PC-9 (cell line): ENCODE measurements at regions not wholly inside any gene's neighbourhood (a gene's known extent, or its start where the extent isn't known, plus 50 kb on each side); places are given as distances from the start of the nearest gene placed in this dataset.

Experiments used
- BruUV-seq: library from RNA; stranded (reverse); fragments of 400-500 nt; replicated peaks from 2 replicates; lab custom pipeline; 2021; lab: Mats Ljungman, UMichigan
- CTCF ChIA-PET: fragments of 300-600 bp; sonication (Branson Sonifier 250); formaldehyde crosslinking; loops from one replicate; lab custom pipeline; 2022; ENCODE audit warnings: antibody characterized with exemption; lab: Charles Lee
- POLR2A ChIA-PET: fragments of 300-600 bp; sonication (Branson Sonifier 250); formaldehyde crosslinking; loops from one replicate; lab custom pipeline; 2022; ENCODE audit warnings: antibody characterized with exemption; ENCODE audit not compliant: unreplicated experiment; lab: Charles Lee
- DNase-seq, 2 experiments: peaks; one replicate each; pipeline versions ENCODE4 v3.0.0 to v3.0.0-alpha.2; 2015 to 2022; ENCODE audit warnings: mixed read lengths in 1 of 2
- H2AFZ ChIP-seq: fragments of 200-600 bp; sonication (generic); 2 replicates; pipeline ENCODE4 v1.8.1; 2017; ENCODE audit warnings: antibody characterized with exemption
- H3F3A ChIP-seq: fragments of 200-600 bp; sonication (generic); 2 replicates; pipeline ENCODE4 v1.8.1; 2017; ENCODE audit warnings: antibody characterized with exemption, mild to moderate bottlenecking, low read depth; ENCODE audit not compliant: insufficient read depth
- H3K27ac ChIP-seq: fragments of 200-600 bp; sonication (generic); 2 replicates; pipeline ENCODE4 v1.6.1; 2016; ENCODE audit warnings: mixed run types
- H3K27me3 ChIP-seq: fragments of 200-600 bp; sonication (generic); 2 replicates; pipeline ENCODE4 v1.6.1; 2016; ENCODE audit warnings: low read depth, mixed run types; ENCODE audit not compliant: insufficient read depth
- H3K36me3 ChIP-seq: fragments of 200-600 bp; sonication (generic); 2 replicates; pipeline ENCODE4 v1.6.1; 2016; ENCODE audit warnings: low read depth, mixed run types
- H3K4me1 ChIP-seq: fragments of 200-600 bp; sonication (generic); replicated peaks from 2 replicates; pipeline ENCODE4 v1.6.1; 2016; ENCODE audit warnings: mixed run types; ENCODE audit not compliant: insufficient read depth
- H3K4me2 ChIP-seq: fragments of 200-600 bp; sonication (generic); 2 replicates; pipeline ENCODE4 v1.6.1; 2017; ENCODE audit warnings: mixed run types
- H3K4me3 ChIP-seq: fragments of 200-600 bp; sonication (generic); 2 replicates; pipeline ENCODE4 v1.6.1; 2016; ENCODE audit warnings: mixed run types
- H3K79me2 ChIP-seq: fragments of 200-600 bp; sonication (generic); 2 replicates; pipeline ENCODE4 v1.6.1; 2017; ENCODE audit warnings: low read depth, mixed run types
- H3K9me2 ChIP-seq: fragments of 200-600 bp; sonication (generic); 2 replicates; pipeline ENCODE4 v1.8.1; 2017; ENCODE audit warnings: mild to moderate bottlenecking; ENCODE audit not compliant: insufficient read depth
- H3K9me3 ChIP-seq: fragments of 200-600 bp; sonication (generic); 2 replicates; pipeline ENCODE4 v1.8.1; 2016; ENCODE audit warnings: low read depth; ENCODE audit not compliant: insufficient read depth
- H4K20me1 ChIP-seq: fragments of 200-600 bp; sonication (generic); 2 replicates; pipeline ENCODE4 v1.8.1; 2017; ENCODE audit not compliant: insufficient read depth
- EZH2 ChIP-seq: fragments of 200-600 bp; sonication (generic); IDR thresholded peaks from 2 replicates; pipeline ENCODE4 v1.8.0; 2017; ENCODE audit warnings: antibody characterized with exemption, low read depth
- intact Hi-C: fragments of 100-400 bp; cut with micrococcal nuclease; formaldehyde crosslinking; loops from one replicate; pipeline ENCODE4 v1.10.0; 2022; ENCODE audit not compliant: unreplicated experiment
- TF ChIP-seq, protein P1 (sequence below): fragments of 200-600 bp; sonication (generic); conservative IDR thresholded peaks from 2 replicates; pipeline ENCODE4 v1.6.1; 2017; ENCODE audit warnings: mixed run types, antibody characterized with exemption, mild to moderate bottlenecking, moderate library complexity

DNA sequence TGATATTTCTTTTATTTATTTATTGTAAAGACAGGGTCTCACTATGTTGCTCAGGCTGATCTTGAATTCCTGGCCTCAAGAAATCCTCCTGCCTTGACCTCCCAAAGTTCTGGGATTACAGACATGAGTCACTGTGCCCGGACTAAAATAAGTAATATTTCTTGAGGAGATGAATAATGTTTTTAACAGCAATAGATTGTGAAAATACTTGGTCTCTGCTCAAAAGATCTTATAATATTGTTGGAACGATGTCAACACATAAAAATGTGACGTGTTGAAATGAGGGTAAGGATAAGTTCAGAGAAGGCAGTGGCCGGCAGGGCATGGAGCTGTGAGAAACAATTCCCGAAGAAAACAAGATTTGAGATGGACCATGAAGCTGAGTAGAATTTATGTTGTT, 178.7 kb downstream of the GJA1 start:
- Histone ChIP-seq H3K4me1 (no peaks in the 10 kb centered on the region), H3F3A (no peaks in the 10 kb centered on the region), H3K4me2 (no peak overlapping the region), H3K9me2 (no peaks in the 10 kb centered on the region), H3K4me3 (no peak overlapping the region), H3K27ac (no peak overlapping the region), H3K27me3 (no peaks in the 10 kb centered on the region), H3K79me2 (no peaks in the 10 kb centered on the region), H4K20me1 (no peaks in the 10 kb centered on the region), H3K9me3 (no peaks in the 10 kb centered on the region), H3K36me3 (no peaks in the 10 kb centered on the region), H2AFZ (no peak overlapping the region)
- intact Hi-C loops: no loop called here
- no peak for DNase-seq
- ChIA-PET CTCF (no interaction called here), POLR2A (no interaction called here)
- BruUV-seq: no TSS peak
- no peak for TF ChIP-seq EZH2
- TF ChIP-seq, protein P1, sequence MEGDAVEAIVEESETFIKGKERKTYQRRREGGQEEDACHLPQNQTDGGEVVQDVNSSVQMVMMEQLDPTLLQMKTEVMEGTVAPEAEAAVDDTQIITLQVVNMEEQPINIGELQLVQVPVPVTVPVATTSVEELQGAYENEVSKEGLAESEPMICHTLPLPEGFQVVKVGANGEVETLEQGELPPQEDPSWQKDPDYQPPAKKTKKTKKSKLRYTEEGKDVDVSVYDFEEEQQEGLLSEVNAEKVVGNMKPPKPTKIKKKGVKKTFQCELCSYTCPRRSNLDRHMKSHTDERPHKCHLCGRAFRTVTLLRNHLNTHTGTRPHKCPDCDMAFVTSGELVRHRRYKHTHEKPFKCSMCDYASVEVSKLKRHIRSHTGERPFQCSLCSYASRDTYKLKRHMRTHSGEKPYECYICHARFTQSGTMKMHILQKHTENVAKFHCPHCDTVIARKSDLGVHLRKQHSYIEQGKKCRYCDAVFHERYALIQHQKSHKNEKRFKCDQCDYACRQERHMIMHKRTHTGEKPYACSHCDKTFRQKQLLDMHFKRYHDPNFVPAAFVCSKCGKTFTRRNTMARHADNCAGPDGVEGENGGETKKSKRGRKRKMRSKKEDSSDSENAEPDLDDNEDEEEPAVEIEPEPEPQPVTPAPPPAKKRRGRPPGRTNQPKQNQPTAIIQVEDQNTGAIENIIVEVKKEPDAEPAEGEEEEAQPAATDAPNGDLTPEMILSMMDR: no peak

DNA sequence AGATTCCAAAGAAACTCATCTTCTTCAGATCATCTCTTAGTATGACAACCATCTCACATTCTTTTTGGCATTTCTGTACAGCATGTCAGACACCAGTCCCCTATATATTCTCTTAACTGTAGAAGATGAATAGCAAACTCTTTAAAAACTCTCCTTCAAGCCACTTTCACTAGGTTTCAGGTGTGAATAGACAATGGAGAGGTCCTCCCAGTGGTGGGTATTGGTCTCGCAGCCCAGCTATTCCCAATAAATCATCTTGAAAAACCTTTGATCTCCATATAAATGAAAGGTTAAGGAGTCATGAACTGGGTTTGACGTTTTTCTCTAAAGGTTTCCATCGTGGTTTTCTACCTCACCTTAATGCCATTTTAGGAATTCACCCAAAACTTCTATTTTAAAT, 180.0 kb downstream of the GJA1 start:
- H4K20me1 ChIP-seq: no peaks in the 10 kb centered on the region
- intact Hi-C loops: no loop called here
- BruUV-seq: no TSS peak
- H3F3A ChIP-seq: no peaks in the 10 kb centered on the region
- DNase-seq: no peak
- TF ChIP-seq EZH2: no peak
- TF ChIP-seq, protein P1: 0 out of 2 replicates have a peak, but pooled peaks have one; percentile 50
- H3K9me2 ChIP-seq: no peaks in the 10 kb centered on the region
- H2AFZ ChIP-seq: no peak overlapping the region
- no peak overlapping the region for H3K4me2 ChIP-seq
- H3K9me3 ChIP-seq: no peaks in the 10 kb centered on the region
- H3K27me3 ChIP-seq: no peaks in the 10 kb centered on the region
- ChIA-PET POLR2A (no interaction called here), CTCF (no interaction called here)
- no peak overlapping the region for H3K27ac ChIP-seq
- H3K36me3 ChIP-seq: no peaks in the 10 kb centered on the region
- no peaks in the 10 kb centered on the region for H3K4me1 ChIP-seq
- no peak overlapping the region for H3K4me3 ChIP-seq
- no peaks in the 10 kb centered on the region for H3K79me2 ChIP-seq

DNA sequence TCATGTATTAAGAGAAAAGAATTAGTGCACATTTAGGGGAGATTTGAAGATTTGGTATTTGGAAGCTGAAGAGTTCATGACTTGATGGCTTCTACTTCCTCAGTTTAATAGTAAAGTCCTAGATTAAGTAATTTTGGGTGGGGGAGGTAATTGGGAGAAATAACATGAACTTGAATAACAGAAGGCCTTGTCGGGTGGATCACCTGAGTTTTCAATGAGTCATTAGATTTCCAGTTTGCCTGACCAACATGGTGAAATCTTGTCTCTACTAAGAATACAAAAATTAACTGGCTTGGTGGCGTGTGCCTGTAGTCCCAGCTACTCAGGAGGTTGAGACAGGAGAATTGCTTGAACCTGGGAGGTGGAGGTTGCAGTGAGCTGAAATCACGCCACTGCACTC, 181.0 kb downstream of the GJA1 start:
- no peaks in the 10 kb centered on the region for H3K9me3 ChIP-seq
- no peaks in the 10 kb centered on the region for H3K9me2 ChIP-seq
- ChIA-PET CTCF (no interaction called here), POLR2A (no interaction called here)
- intact Hi-C loops: no loop called here
- BruUV-seq: no TSS peak
- no peaks in the 10 kb centered on the region for H3F3A ChIP-seq
- no peaks in the 10 kb centered on the region for H3K27me3 ChIP-seq
- DNase-seq: no peak
- H3K36me3 ChIP-seq: no peaks in the 10 kb centered on the region
- no peaks in the 10 kb centered on the region for H3K79me2 ChIP-seq
- no peak overlapping the region for H2AFZ ChIP-seq
- no peak overlapping the region for H3K4me3 ChIP-seq
- no peaks in the 10 kb centered on the region for H3K4me1 ChIP-seq
- no peak overlapping the region for H3K4me2 ChIP-seq
- H3K27ac ChIP-seq: no peak overlapping the region
- no peak for TF ChIP-seq EZH2
- TF ChIP-seq, protein P1: no peak
- H4K20me1 ChIP-seq: no peaks in the 10 kb centered on the region
